HL-60/S4 treated with phorbol 12-myristate 13-acetate at 8.2 ng/mL for 4 days and 3 days (cell line): ENCODE measurements at regions not wholly inside any gene's neighbourhood (a gene's known extent, or its start where the extent isn't known, plus 50 kb on each side); places are given as distances from the start of the nearest gene placed in this dataset.
"Not testable (repeated sequence)": the region's sequence is repeated elsewhere in the genome, so short reads cannot be mapped to it uniquely, and the experiment has no call there.

Source experiments
- in situ Hi-C: fragments of 300-500 bp; cut with MboI; formaldehyde crosslinking; loops from 2 replicates; pipeline ENCODE4 v1.15.0; 2022; ENCODE audit warnings: low sequenced_read_pairs

- in situ Hi-C loops: no loop called here
Observed at GRCh38 chr6:163741342-163741741, 326.8 kb downstream of the QKI start.

- in situ Hi-C loops: no loop called here
Observed at GRCh38 chr6:163739966-163740365, 325.4 kb downstream of the QKI start.

- in situ Hi-C loops: no loop called here
Observed at GRCh38 chr6:163739408-163739725, 324.8 kb downstream of the QKI start.

- in situ Hi-C loops: no loop called here
Observed at GRCh38 chr6:163738725-163739407, 324.3 kb downstream of the QKI start.

- in situ Hi-C loops: no loop called here
Observed at GRCh38 chr6:163738304-163738703, 323.8 kb downstream of the QKI start.

GRCh38 chr6:163735076-163735475 lies 320.6 kb downstream of the QKI start:
- in situ Hi-C loops: no loop called here

- in situ Hi-C loops: no loop called here
Observed at GRCh38 chr6:163733061-163733460, 318.5 kb downstream of the QKI start.

- in situ Hi-C loops: no loop called here
Observed at GRCh38 chr6:163732479-163732878, 318.0 kb downstream of the QKI start.

- in situ Hi-C loops: not testable (repeated sequence)
Observed at GRCh38 chr6:163732014-163732351, 317.5 kb downstream of the QKI start.

- in situ Hi-C loops: no loop called here
Observed at GRCh38 chr6:163731215-163732013, 316.9 kb downstream of the QKI start.

GRCh38 chr6:163730246-163731210 lies 316.0 kb downstream of the QKI start:
- in situ Hi-C loops: no loop called here

GRCh38 chr6:163729127-163729872 lies 314.8 kb downstream of the QKI start:
- in situ Hi-C loops: no loop called here

GRCh38 chr6:163728442-163729126 lies 314.1 kb downstream of the QKI start:
- in situ Hi-C loops: no loop called here

GRCh38 chr6:163726037-163726695 lies 311.6 kb downstream of the QKI start:
- in situ Hi-C loops: no loop called here

GRCh38 chr6:163725008-163725941 lies 310.8 kb downstream of the QKI start:
- in situ Hi-C loops: no loop called here

GRCh38 chr6:163724196-163724595 lies 309.7 kb downstream of the QKI start:
- in situ Hi-C loops: loop anchor here (25.0 kb wide), 1 partner anchor 312 kb away; the partner anchor contains the start of gene QKI

- in situ Hi-C loops: loop anchor here (25.0 kb wide), 1 partner anchor 311 kb away; the partner anchor contains the start of gene QKI
Observed at GRCh38 chr6:163723759-163724158, 309.2 kb downstream of the QKI start.

GRCh38 chr6:163721922-163722692 lies 307.6 kb downstream of the QKI start:
- in situ Hi-C loops: loop anchor here (25.0 kb wide), 1 partner anchor 310 kb away; the partner anchor contains the start of gene QKI
